ENCODE measurements at regions not wholly inside any gene's neighbourhood (a gene's known extent, or its start where the extent isn't known, plus 50 kb on each side); places are given as distances from the start of the nearest gene placed in this dataset.
"Not testable (repeated sequence)": the region's sequence is repeated elsewhere in the genome, so short reads cannot be mapped to it uniquely, and the experiment has no call there.

- no peak for DNase-seq
These were observed 562.9 kb upstream of the NRP1 start for GRCh38 chr10:33897291-33897752.

- DNase-seq, result no peak
These were observed 559.0 kb upstream of the NRP1 start for GRCh38 chr10:33893506-33893905.

GRCh38 chr10:33889371-33889770 lies 554.9 kb upstream of the NRP1 start:
- DNase-seq, result no peak

- DNase-seq, result no peak
These were observed 552.7 kb upstream of the NRP1 start for GRCh38 chr10:33887188-33887587.

- no peak for DNase-seq
These were observed 551.8 kb upstream of the NRP1 start for GRCh38 chr10:33886299-33886698.

GRCh38 chr10:33884604-33885003 lies 550.1 kb upstream of the NRP1 start:
- DNase-seq, result no peak

GRCh38 chr10:33883881-33884280 lies 549.4 kb upstream of the NRP1 start:
- no peak for DNase-seq

GRCh38 chr10:33882996-33883395 lies 548.5 kb upstream of the NRP1 start:
- no peak for DNase-seq

GRCh38 chr10:33880291-33880690 lies 545.8 kb upstream of the NRP1 start:
- DNase-seq, result no peak

- DNase-seq, result no peak
These were observed 543.8 kb upstream of the NRP1 start for GRCh38 chr10:33878238-33878786.

GRCh38 chr10:33876584-33877400 lies 542.3 kb upstream of the NRP1 start:
- no peak for DNase-seq

- no peak for DNase-seq
These were observed 541.6 kb upstream of the NRP1 start for GRCh38 chr10:33875924-33876583.

- no peak for DNase-seq
These were observed 536.8 kb upstream of the NRP1 start for GRCh38 chr10:33871061-33871956.

- no peak for DNase-seq
These were observed 535.0 kb upstream of the NRP1 start for GRCh38 chr10:33869481-33869880.

- DNase-seq, result no peak
These were observed 534.6 kb upstream of the NRP1 start for GRCh38 chr10:33869028-33869427.

- DNase-seq, result not testable (repeated sequence)
These were observed 532.8 kb upstream of the NRP1 start for GRCh38 chr10:33867199-33867789.

GRCh38 chr10:33863352-33863751 lies 528.9 kb upstream of the NRP1 start:
- DNase-seq, result no peak

GRCh38 chr10:33862536-33863105 lies 528.2 kb upstream of the NRP1 start:
- no peak for DNase-seq

GRCh38 chr10:33861833-33862232 lies 527.4 kb upstream of the NRP1 start:
- no peak for DNase-seq

- DNase-seq, result no peak
These were observed 526.7 kb upstream of the NRP1 start for GRCh38 chr10:33861016-33861704.

GRCh38 chr10:33860552-33860951 lies 526.1 kb upstream of the NRP1 start:
- DNase-seq, result no peak

All from activated gamma-delta T cell (primary cell).